CD4-positive, alpha-beta T cell (primary cell): ENCODE measurements at regions not wholly inside any gene's neighbourhood (a gene's known extent, or its start where the extent isn't known, plus 50 kb on each side); places are given as distances from the start of the nearest gene placed in this dataset.

Experiments
- ATAC-seq: fragments of 200-7000 bp; cut with Tn5 transposase; one replicate; pipeline ENCODE4 v1.10.0; 2022; ENCODE audit warnings: mild to moderate bottlenecking; ENCODE audit not compliant: poor library complexity
- CTCF ChIA-PET: fragments of 350-600 bp; sonication (Branson Sonifier 250); formaldehyde crosslinking; loops from one replicate; lab custom pipeline; 2021; ENCODE audit warnings: antibody characterized with exemption, inconsistent platforms; lab: Charles Lee
- POLR2A ChIA-PET: fragments of 350-600 bp; sonication (Branson Sonifier 250); formaldehyde crosslinking; loops from one replicate; lab custom pipeline; 2021; ENCODE audit warnings: antibody characterized with exemption, inconsistent platforms; lab: Charles Lee
- DNase-seq, 14 experiments: peaks; one replicate each; pipeline ENCODE4 v3.0.0-alpha.2; 2013 to 2020; ENCODE audit warnings: mixed read lengths in 2 of 14
- H3K27ac ChIP-seq, 2 donors: one replicate each; pipeline versions ENCODE4 v1.5.1 to v1.7.0; 2013; ENCODE audit warnings: low read length in 2 of 2, low read depth in 1 of 2, mild to moderate bottlenecking in 1 of 2
- H3K27me3 ChIP-seq, 2 experiments: 1 replicate in 1 of 2; 2 replicates in 1 of 2; pipeline versions ENCODE4 v1.6.1 to v1.7.0; 2013; ENCODE audit warnings: low read length in 2 of 2, control low read depth in 1 of 2, mild to moderate bottlenecking in 1 of 2, moderate library complexity in 1 of 2; ENCODE audit not compliant: insufficient read depth in 2 of 2, control insufficient read depth in 1 of 2
- H3K36me3 ChIP-seq: one replicate; pipeline ENCODE4 v1.6.1; 2013; ENCODE audit warnings: low read length, control low read depth; ENCODE audit not compliant: insufficient read depth
- H3K4me1 ChIP-seq: one replicate; pipeline ENCODE4 v1.6.1; 2013; ENCODE audit warnings: low read length, control low read depth; ENCODE audit not compliant: insufficient read depth
- H3K4me3 ChIP-seq: one replicate; pipeline ENCODE4 v1.5.1; 2013; ENCODE audit warnings: mild to moderate bottlenecking, low read length, moderate library complexity
- H3K9me3 ChIP-seq, 2 experiments: 1 replicate in 1 of 2; 2 replicates in 1 of 2; pipeline versions ENCODE4 v1.6.1 to v1.7.0; 2013; ENCODE audit warnings: low read length in 2 of 2, mild to moderate bottlenecking in 2 of 2, control low read depth in 1 of 2, moderate library complexity in 1 of 2; ENCODE audit not compliant: control insufficient read depth in 1 of 2, insufficient read depth in 1 of 2
- H3K27ac Mint-ChIP-seq: one replicate; pipeline ENCODE4 v1.8.0; 2020; ENCODE audit warnings: mixed read lengths
- H3K27me3 Mint-ChIP-seq: one replicate; pipeline ENCODE4 v1.8.0; 2021; ENCODE audit warnings: mixed read lengths
- H3K36me3 Mint-ChIP-seq: one replicate; pipeline ENCODE4 v1.8.0; 2021; ENCODE audit warnings: low read depth, mixed read lengths
- H3K4me1 Mint-ChIP-seq: one replicate; pipeline ENCODE4 v1.8.0; 2021; ENCODE audit warnings: low read depth, mixed read lengths
- H3K4me3 Mint-ChIP-seq: one replicate; pipeline ENCODE4 v1.8.0; 2020; ENCODE audit warnings: mild to moderate bottlenecking, mixed read lengths
- H3K9me3 Mint-ChIP-seq: one replicate; pipeline ENCODE4 v1.8.0; 2020; ENCODE audit warnings: mixed read lengths
- CTCF ChIP-seq: fragments of 200-600 bp; IDR thresholded peaks from one replicate; pipeline ENCODE4 v1.8.0; 2022; ENCODE audit warnings: antibody characterized with exemption, mild to moderate bottlenecking
- intact Hi-C, 2 experiments: fragments of 100-400 bp; cut with DNase I in 1 of 2; cut with micrococcal nuclease in 1 of 2; formaldehyde crosslinking; loops; one replicate each; pipeline versions ENCODE4 v1.15.1 to v1.9.0; 2023 to 2025; cut with DNase I, micrococcal nuclease

- H3K9me3 Mint-ChIP-seq, result peaks cover 2% of the 10 kb centered on the region
- H3K36me3 Mint-ChIP-seq, result no peaks in the 10 kb centered on the region
- intact Hi-C loops, result no loop called here
- H3K4me1 Mint-ChIP-seq, result no peaks in the 10 kb centered on the region
- Histone ChIP-seq H3K36me3 (no peaks in the 10 kb centered on the region), H3K27ac (no peak overlapping the region), H3K4me3 (no peak overlapping the region), H3K27me3 (no peaks in the 10 kb centered on the region), H3K4me1 (no peaks in the 10 kb centered on the region), H3K9me3 (no peaks in the 10 kb centered on the region)
- POLR2A ChIA-PET, result no interaction called here
- no peak for TF ChIP-seq CTCF
- CTCF ChIA-PET, result no interaction called here
- DNase-seq, result no peak
- H3K27me3 Mint-ChIP-seq, result no peaks in the 10 kb centered on the region
- no peak overlapping the region for H3K4me3 Mint-ChIP-seq
- no peak for ATAC-seq
- no peak overlapping the region for H3K27ac Mint-ChIP-seq
Measured at GRCh38 chr20:54849741-54850140, 374.3 kb downstream of the DOK5 start.

- Histone ChIP-seq H3K4me3 (no peak overlapping the region), H3K27ac (no peak overlapping the region), H3K4me1 (no peaks in the 10 kb centered on the region), H3K27me3 (no peaks in the 10 kb centered on the region), H3K36me3 (no peaks in the 10 kb centered on the region), H3K9me3 (no peaks in the 10 kb centered on the region)
- no peak for ATAC-seq
- H3K4me3 Mint-ChIP-seq, result no peak overlapping the region
- POLR2A ChIA-PET, result no interaction called here
- no peaks in the 10 kb centered on the region for H3K4me1 Mint-ChIP-seq
- DNase-seq, result no peak
- H3K9me3 Mint-ChIP-seq, result peaks cover 4% of the 10 kb centered on the region
- CTCF ChIA-PET, result no interaction called here
- no peak overlapping the region for H3K27ac Mint-ChIP-seq
- no peak for TF ChIP-seq CTCF
- H3K27me3 Mint-ChIP-seq, result no peaks in the 10 kb centered on the region
- intact Hi-C loops, result no loop called here
- H3K36me3 Mint-ChIP-seq, result no peaks in the 10 kb centered on the region
Measured at GRCh38 chr20:54848984-54849538, 373.7 kb downstream of the DOK5 start.

- H3K36me3 Mint-ChIP-seq, result no peaks in the 10 kb centered on the region
- intact Hi-C loops, result no loop called here
- ATAC-seq (no peak), DNase-seq (no peak)
- POLR2A ChIA-PET, result no interaction called here
- H3K27ac Mint-ChIP-seq, result no peak overlapping the region
- Histone ChIP-seq H3K27me3 (no peaks in the 10 kb centered on the region), H3K4me3 (no peak overlapping the region), H3K4me1 (no peaks in the 10 kb centered on the region), H3K36me3 (no peaks in the 10 kb centered on the region), H3K9me3 (no peaks in the 10 kb centered on the region), H3K27ac (no peak overlapping the region)
- no peaks in the 10 kb centered on the region for H3K4me1 Mint-ChIP-seq
- no peak for TF ChIP-seq CTCF
- H3K9me3 Mint-ChIP-seq, result peaks cover 4% of the 10 kb centered on the region
- CTCF ChIA-PET, result no interaction called here
- no peak overlapping the region for H3K4me3 Mint-ChIP-seq
- H3K27me3 Mint-ChIP-seq, result no peaks in the 10 kb centered on the region
Measured at GRCh38 chr20:54848262-54848661, 372.9 kb downstream of the DOK5 start.
